ENCODE measurements at regions not wholly inside any gene's neighbourhood (a gene's known extent, or its start where the extent isn't known, plus 50 kb on each side); places are given as distances from the start of the nearest gene placed in this dataset.
"Not testable (repeated sequence)": the region's sequence is repeated elsewhere in the genome, so short reads cannot be mapped to it uniquely, and the experiment has no call there.

- H3K27ac Mint-ChIP-seq, H3K4me1 Mint-ChIP-seq, H3K36me3 Mint-ChIP-seq, H3K27me3 Mint-ChIP-seq, ATAC-seq, POLR2A ChIA-PET, H3K4me3 Mint-ChIP-seq, DNase-seq: not testable (repeated sequence)
- H3K9me3 Mint-ChIP-seq = peaks cover 0 to 17% (median 10%) of the 10 kb centered on the region in 9 donors
Observed at GRCh38 chr3:103254827-103255226, 820.0 kb downstream of the ZPLD1 start.

GRCh38 chr3:103269287-103269686 is 834.5 kb downstream of the ZPLD1 start:
- DNase-seq (no peak), ATAC-seq (no peak)
- H3K27me3 Mint-ChIP-seq = no peaks in the 10 kb centered on the region
- no peak overlapping the region for H3K27ac Mint-ChIP-seq
- H3K36me3 Mint-ChIP-seq = peaks cover 0 to 10% (median 0%) of the 10 kb centered on the region in 3 donors
- H3K9me3 Mint-ChIP-seq = peaks cover 9 to 31% (median 15%) of the 10 kb centered on the region in 9 donors
- H3K4me1 Mint-ChIP-seq = no peaks in the 10 kb centered on the region
- H3K4me3 Mint-ChIP-seq = no peak overlapping the region
- POLR2A ChIA-PET = no interaction called here

GRCh38 chr3:103271575-103271974 is 836.8 kb downstream of the ZPLD1 start:
- H3K4me1 Mint-ChIP-seq = no peaks in the 10 kb centered on the region
- H3K9me3 Mint-ChIP-seq = peaks cover 9 to 34% (median 18%) of the 10 kb centered on the region in 9 donors
- H3K27me3 Mint-ChIP-seq = no peaks in the 10 kb centered on the region
- H3K36me3 Mint-ChIP-seq = peaks cover 0 to 10% (median 0%) of the 10 kb centered on the region in 3 donors
- ATAC-seq = no peak
- no peak overlapping the region for H3K27ac Mint-ChIP-seq
- POLR2A ChIA-PET = no interaction called here
- DNase-seq = no peak
- no peak overlapping the region for H3K4me3 Mint-ChIP-seq

- POLR2A ChIA-PET = no interaction called here
- ATAC-seq (no peak), DNase-seq (no peak)
- Mint-ChIP-seq H3K36me3 (no peaks in the 10 kb centered on the region), H3K4me3 (no peak overlapping the region), H3K9me3 (peaks cover 0 to 8% (median 1%) of the 10 kb centered on the region in 9 donors), H3K4me1 (no peaks in the 10 kb centered on the region), H3K27ac (no peak overlapping the region), H3K27me3 (no peaks in the 10 kb centered on the region)
Observed at GRCh38 chr3:103295974-103296570, 861.3 kb downstream of the ZPLD1 start.

- H3K9me3 Mint-ChIP-seq = peaks cover 0 to 20% (median 1%) of the 10 kb centered on the region in 9 donors
- H3K4me1 Mint-ChIP-seq, DNase-seq, H3K4me3 Mint-ChIP-seq, POLR2A ChIA-PET, ATAC-seq, H3K27me3 Mint-ChIP-seq, H3K36me3 Mint-ChIP-seq, H3K27ac Mint-ChIP-seq: not testable (repeated sequence)
Observed at GRCh38 chr3:103297502-103297901, 862.7 kb downstream of the ZPLD1 start.

GRCh38 chr3:103306104-103306503 is 871.3 kb downstream of the ZPLD1 start:
- Mint-ChIP-seq H3K27me3 (no peaks in the 10 kb centered on the region), H3K27ac (no peak overlapping the region), H3K36me3 (no peaks in the 10 kb centered on the region), H3K4me1 (no peaks in the 10 kb centered on the region), H3K4me3 (no peak overlapping the region), H3K9me3 (peaks cover 0 to 30% (median 3%) of the 10 kb centered on the region in 9 donors)
- POLR2A ChIA-PET = no interaction called here
- DNase-seq (no peak), ATAC-seq (no peak)

GRCh38 chr3:103308921-103309320 is 874.1 kb downstream of the ZPLD1 start:
- no peak overlapping the region for H3K27ac Mint-ChIP-seq
- H3K36me3 Mint-ChIP-seq = no peaks in the 10 kb centered on the region
- no peaks in the 10 kb centered on the region for H3K27me3 Mint-ChIP-seq
- POLR2A ChIA-PET = no interaction called here
- ATAC-seq = no peak
- H3K4me1 Mint-ChIP-seq = no peaks in the 10 kb centered on the region
- peaks cover 0 to 4% (median 0%) of the 10 kb centered on the region in 9 donors for H3K9me3 Mint-ChIP-seq
- H3K4me3 Mint-ChIP-seq = no peak overlapping the region
- no peak for DNase-seq

- POLR2A ChIA-PET = no interaction called here
- Mint-ChIP-seq H3K36me3 (no peaks in the 10 kb centered on the region), H3K27ac (no peak overlapping the region), H3K4me1 (no peaks in the 10 kb centered on the region), H3K9me3 (peaks cover 0 to 2% (median 0%) of the 10 kb centered on the region in 9 donors), H3K27me3 (no peaks in the 10 kb centered on the region), H3K4me3 (no peak overlapping the region)
- ATAC-seq (no peak), DNase-seq (no peak)
Observed at GRCh38 chr3:103319912-103320311, 885.1 kb downstream of the ZPLD1 start.

GRCh38 chr3:103337179-103337845 is 902.5 kb downstream of the ZPLD1 start:
- DNase-seq (no peak), ATAC-seq (no peak)
- no peaks in the 10 kb centered on the region for H3K36me3 Mint-ChIP-seq
- H3K27ac Mint-ChIP-seq = no peak overlapping the region
- peaks cover 0 to 2% (median 0%) of the 10 kb centered on the region in 9 donors for H3K9me3 Mint-ChIP-seq
- no peaks in the 10 kb centered on the region for H3K27me3 Mint-ChIP-seq
- no peak overlapping the region for H3K4me3 Mint-ChIP-seq
- no peaks in the 10 kb centered on the region for H3K4me1 Mint-ChIP-seq
- POLR2A ChIA-PET = no interaction called here

GRCh38 chr3:103341078-103341606 is 906.3 kb downstream of the ZPLD1 start:
- no peaks in the 10 kb centered on the region for H3K36me3 Mint-ChIP-seq
- POLR2A ChIA-PET = no interaction called here
- peaks cover 0 to 12% (median 0%) of the 10 kb centered on the region in 9 donors for H3K9me3 Mint-ChIP-seq
- H3K4me1 Mint-ChIP-seq = no peaks in the 10 kb centered on the region
- ATAC-seq (no peak), DNase-seq (no peak)
- H3K4me3 Mint-ChIP-seq = no peak overlapping the region
- H3K27me3 Mint-ChIP-seq = no peaks in the 10 kb centered on the region
- H3K27ac Mint-ChIP-seq = no peak overlapping the region

GRCh38 chr3:103342205-103342731 is 907.5 kb downstream of the ZPLD1 start:
- POLR2A ChIA-PET = no interaction called here
- Mint-ChIP-seq H3K9me3 (peaks cover 0 to 12% (median 0%) of the 10 kb centered on the region in 9 donors), H3K4me1 (no peaks in the 10 kb centered on the region), H3K27ac (no peak overlapping the region), H3K36me3 (no peaks in the 10 kb centered on the region), H3K27me3 (no peaks in the 10 kb centered on the region), H3K4me3 (no peak overlapping the region)
- ATAC-seq = no peak
- no peak for DNase-seq

- POLR2A ChIA-PET = no interaction called here
- no peak overlapping the region for H3K27ac Mint-ChIP-seq
- no peaks in the 10 kb centered on the region for H3K4me1 Mint-ChIP-seq
- no peak for ATAC-seq
- no peak overlapping the region for H3K4me3 Mint-ChIP-seq
- H3K36me3 Mint-ChIP-seq = no peaks in the 10 kb centered on the region
- no peak for DNase-seq
- peaks cover 0 to 2% (median 0%) of the 10 kb centered on the region in 9 donors for H3K9me3 Mint-ChIP-seq
- H3K27me3 Mint-ChIP-seq = no peaks in the 10 kb centered on the region
Observed at GRCh38 chr3:103349760-103350159, 914.9 kb downstream of the ZPLD1 start.

- POLR2A ChIA-PET = no interaction called here
- Mint-ChIP-seq H3K27me3 (no peaks in the 10 kb centered on the region), H3K4me1 (no peaks in the 10 kb centered on the region), H3K4me3 (no peak overlapping the region), H3K27ac (no peak overlapping the region), H3K9me3 (peaks cover 0 to 7% (median 4%) of the 10 kb centered on the region in 9 donors), H3K36me3 (no peaks in the 10 kb centered on the region)
- DNase-seq (no peak), ATAC-seq (no peak)
Observed at GRCh38 chr3:103365467-103365866, 930.7 kb downstream of the ZPLD1 start.
